Testis (tissue), 2 donors: ENCODE measurements at regions not wholly inside any gene's neighbourhood (a gene's known extent, or its start where the extent isn't known, plus 50 kb on each side); places are given as distances from the start of the nearest gene placed in this dataset.

Experiments used
- DNase-seq: peaks from one replicate; pipeline ENCODE4 v3.0.0-alpha.2; 2019
- H3K27ac ChIP-seq, 2 donors: fragments of 200-600 bp; sonication (generic); one replicate each; pipeline ENCODE4 v1.5.1; 2019
- H3K27me3 ChIP-seq: fragments of 200-600 bp; sonication (generic); one replicate; pipeline ENCODE4 v1.5.1; 2019
- H3K36me3 ChIP-seq: fragments of 200-600 bp; sonication (generic); one replicate; pipeline ENCODE4 v1.5.1; 2017; ENCODE audit warnings: low read depth; ENCODE audit errors: missing control alignments
- H3K4me1 ChIP-seq: fragments of 200-600 bp; sonication (generic); one replicate; pipeline ENCODE4 v1.5.1; 2019
- H3K4me3 ChIP-seq, 2 donors: fragments of 200-600 bp; sonication (generic); one replicate each; pipeline ENCODE4 v1.5.1; 2017 to 2019
- H3K9me3 ChIP-seq: fragments of 200-600 bp; sonication (generic); one replicate; pipeline ENCODE4 v1.5.1; 2017
- POLR2A ChIP-seq: fragments of 450-650 bp; IDR thresholded peaks from one replicate; pipeline ENCODE4 v1.6.1; 2017; ENCODE audit warnings: antibody characterized with exemption, mild to moderate bottlenecking, moderate library complexity
- WGBS, 2 donors: methylation state at CpG; one replicate each; pipeline ENCODE4 v1.1.5; 2018; 5-methylcytosine and 5-hydroxymethylcytosine counted together
- intact Hi-C: fragments of 100-400 bp; cut with DNase I; formaldehyde crosslinking; loops from one replicate; pipeline ENCODE4 v1.15.1; 2023; ENCODE audit warnings: low total_unique reads
- TF ChIP-seq, protein P1 (sequence below), 3 experiments: fragments of 450-650 bp in 2 of 3; fragments of 200-600 bp in 1 of 3; sonication (generic) in 1 of 3; IDR thresholded peaks; one replicate each; pipeline ENCODE4 v1.5.1; 2016 to 2019; ENCODE audit warnings: antibody characterized with exemption in 3 of 3, mild to moderate bottlenecking in 2 of 3, moderate library complexity in 1 of 3

DNA sequence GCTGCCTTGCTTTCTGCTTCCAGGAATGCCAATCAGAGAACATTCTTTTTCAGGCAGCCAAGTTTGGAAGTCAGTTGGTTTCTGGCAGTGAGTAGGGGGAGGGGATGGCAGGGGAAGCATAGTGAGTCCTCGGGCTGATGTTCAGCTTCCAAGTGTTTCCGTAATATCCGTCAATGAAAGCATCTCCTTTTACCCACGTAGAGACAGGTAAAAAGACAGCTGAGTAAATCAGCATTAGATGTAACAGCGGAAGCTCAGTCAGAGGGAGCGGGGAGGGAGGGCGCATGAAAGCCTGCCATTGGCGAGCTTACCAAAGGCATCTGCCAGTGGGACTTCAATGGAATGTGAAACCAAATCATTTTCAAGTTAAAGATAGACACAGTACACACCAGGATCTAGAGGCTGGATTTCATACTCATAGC is 117.1 kb upstream of the DTNA start:
- Histone ChIP-seq H3K9me3 (no peaks in the 10 kb centered on the region), H3K4me3 (no peak overlapping the region), H3K27ac (no peak overlapping the region), H3K4me1 (no peaks in the 10 kb centered on the region), H3K27me3 (no peaks in the 10 kb centered on the region), H3K36me3 (no peaks in the 10 kb centered on the region)
- TF ChIP-seq POLR2A: no peak
- TF ChIP-seq, protein P1, sequence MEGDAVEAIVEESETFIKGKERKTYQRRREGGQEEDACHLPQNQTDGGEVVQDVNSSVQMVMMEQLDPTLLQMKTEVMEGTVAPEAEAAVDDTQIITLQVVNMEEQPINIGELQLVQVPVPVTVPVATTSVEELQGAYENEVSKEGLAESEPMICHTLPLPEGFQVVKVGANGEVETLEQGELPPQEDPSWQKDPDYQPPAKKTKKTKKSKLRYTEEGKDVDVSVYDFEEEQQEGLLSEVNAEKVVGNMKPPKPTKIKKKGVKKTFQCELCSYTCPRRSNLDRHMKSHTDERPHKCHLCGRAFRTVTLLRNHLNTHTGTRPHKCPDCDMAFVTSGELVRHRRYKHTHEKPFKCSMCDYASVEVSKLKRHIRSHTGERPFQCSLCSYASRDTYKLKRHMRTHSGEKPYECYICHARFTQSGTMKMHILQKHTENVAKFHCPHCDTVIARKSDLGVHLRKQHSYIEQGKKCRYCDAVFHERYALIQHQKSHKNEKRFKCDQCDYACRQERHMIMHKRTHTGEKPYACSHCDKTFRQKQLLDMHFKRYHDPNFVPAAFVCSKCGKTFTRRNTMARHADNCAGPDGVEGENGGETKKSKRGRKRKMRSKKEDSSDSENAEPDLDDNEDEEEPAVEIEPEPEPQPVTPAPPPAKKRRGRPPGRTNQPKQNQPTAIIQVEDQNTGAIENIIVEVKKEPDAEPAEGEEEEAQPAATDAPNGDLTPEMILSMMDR (IDR thresholded peaks at IDR 0.05): no peak
- peak; percentile 63 for DNase-seq
- WGBS, 2 donors: 30 to 33% methylated on average over 8 of the region's 8 CpGs
- intact Hi-C loops: no loop called here

- 58 to 78% methylated on average over 1 of the region's 1 CpG for WGBS, 2 donors
- Histone ChIP-seq H3K36me3 (no peaks in the 10 kb centered on the region), H3K27ac (no peak overlapping the region), H3K9me3 (no peaks in the 10 kb centered on the region), H3K4me1 (no peaks in the 10 kb centered on the region), H3K4me3 (no peak overlapping the region), H3K27me3 (no peaks in the 10 kb centered on the region)
- intact Hi-C loops: no loop called here
- no peak for DNase-seq
- TF ChIP-seq, protein P1 (IDR thresholded peaks at IDR 0.05): no peak
- no peak for TF ChIP-seq POLR2A
Measured at GRCh38 chr18:34594266-34594665, 115.8 kb upstream of the DTNA start.

- Histone ChIP-seq H3K9me3 (no peaks in the 10 kb centered on the region), H3K27me3 (no peaks in the 10 kb centered on the region), H3K4me3 (no peak overlapping the region), H3K27ac (no peak overlapping the region), H3K36me3 (no peaks in the 10 kb centered on the region), H3K4me1 (no peaks in the 10 kb centered on the region)
- 78 to 81% methylated on average over 2 of the region's 2 CpGs for WGBS, 2 donors
- TF ChIP-seq, protein P1 (IDR thresholded peaks at IDR 0.05): no peak
- TF ChIP-seq POLR2A: no peak
- no peak for DNase-seq
- intact Hi-C loops: no loop called here
Measured at GRCh38 chr18:34595690-34596089, 114.4 kb upstream of the DTNA start.

DNA sequence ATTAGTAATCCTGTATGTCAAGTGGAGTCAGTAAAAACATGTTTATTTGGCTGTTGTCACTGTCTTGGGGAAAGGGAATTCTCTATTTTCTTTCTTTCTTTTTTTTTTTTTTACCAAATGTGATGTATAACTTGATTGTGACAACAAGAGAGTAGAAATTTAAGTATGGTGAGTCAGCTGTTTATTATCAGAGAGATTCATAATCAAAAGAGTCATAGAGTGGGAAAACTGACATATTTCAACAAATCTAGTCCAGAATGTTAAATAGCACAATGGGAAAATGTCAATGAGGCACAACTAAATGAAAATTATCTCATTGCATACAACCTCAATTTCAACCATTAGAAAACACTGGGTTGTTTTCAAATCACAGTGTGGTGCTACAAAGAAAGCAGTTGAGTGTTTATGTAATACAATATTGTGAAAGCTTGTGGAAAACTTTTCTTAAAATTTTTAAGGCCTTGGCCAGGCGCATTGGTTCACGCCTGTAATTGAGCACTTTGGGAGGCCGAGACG is 111.9 kb upstream of the DTNA start:
- Histone ChIP-seq H3K4me3 (no peak overlapping the region), H3K27ac (no peak overlapping the region), H3K36me3 (no peaks in the 10 kb centered on the region), H3K27me3 (no peaks in the 10 kb centered on the region), H3K9me3 (no peaks in the 10 kb centered on the region), H3K4me1 (no peaks in the 10 kb centered on the region)
- no peak for DNase-seq
- no peak for TF ChIP-seq POLR2A
- TF ChIP-seq, protein P1 (IDR thresholded peaks at IDR 0.05): no peak
- intact Hi-C loops: no loop called here
- 90 to 97% methylated on average over 4 of the region's 4 CpGs for WGBS, 2 donors

DNA sequence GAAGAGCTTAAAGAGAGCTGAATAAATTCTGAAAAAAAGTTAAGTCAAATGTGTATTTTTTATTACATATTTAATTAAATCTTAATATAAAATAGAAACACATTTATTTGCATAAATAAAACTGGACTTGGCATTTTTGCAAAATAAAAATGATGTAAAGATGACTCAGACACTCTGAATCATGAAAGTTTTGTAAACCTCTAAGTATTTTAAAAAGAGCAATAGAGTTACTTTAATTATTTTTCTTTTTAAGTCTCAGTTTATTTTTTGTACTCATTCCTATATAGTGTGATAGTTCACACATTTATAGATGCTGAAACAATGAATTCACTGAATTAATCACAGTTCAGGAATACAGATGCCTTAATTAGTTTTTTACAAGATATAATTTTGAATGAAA is 109.9 kb upstream of the DTNA start:
- TF ChIP-seq, protein P1 (IDR thresholded peaks at IDR 0.05): no peak
- TF ChIP-seq POLR2A: no peak
- intact Hi-C loops: no loop called here

More for the DNA sequence above, 109.9 kb upstream of the DTNA start:
- no peaks in the 10 kb centered on the region for H3K27me3 ChIP-seq
- no peaks in the 10 kb centered on the region for H3K4me1 ChIP-seq
- H3K4me3 ChIP-seq: no peak overlapping the region
- H3K36me3 ChIP-seq: no peaks in the 10 kb centered on the region
- DNase-seq: no peak
- H3K9me3 ChIP-seq: no peaks in the 10 kb centered on the region
- no peak overlapping the region for H3K27ac ChIP-seq
